GM12892 (cell line): ENCODE measurements at regions not wholly inside any gene's neighbourhood (a gene's known extent, or its start where the extent isn't known, plus 50 kb on each side); places are given as distances from the start of the nearest gene placed in this dataset.

Experiments
- POLR2A ChIP-seq: IDR thresholded peaks from 2 replicates; pipeline ENCODE4 v1.6.1; 2011; ENCODE audit warnings: low read depth, low read length, control low read depth
- POLR2AphosphoS5 ChIP-seq: IDR thresholded peaks from 2 replicates; pipeline ENCODE4 v1.6.1; 2011; ENCODE audit warnings: low read depth, low read length, control low read depth

DNA sequence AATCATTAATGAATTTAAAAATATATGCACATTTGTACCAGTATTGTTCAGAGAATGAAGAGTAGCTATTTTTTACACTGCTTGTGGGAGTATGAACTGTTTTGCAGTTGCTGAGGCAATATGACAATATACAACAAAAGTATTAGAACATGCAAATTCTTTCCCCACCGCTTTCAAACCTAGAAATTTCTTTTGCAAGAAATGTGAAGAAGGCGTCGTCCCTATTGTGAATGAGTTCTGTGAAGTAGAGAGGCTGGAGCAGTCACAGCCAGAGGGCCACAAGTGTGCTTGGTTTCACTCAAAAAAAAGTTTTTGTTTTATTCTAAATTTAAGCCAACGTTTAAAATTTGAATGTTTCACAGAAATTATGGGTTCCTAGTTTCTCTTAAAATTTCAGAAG lies 184.9 kb downstream of the ALG10B start:
- no peak for TF ChIP-seq POLR2AphosphoS5
- TF ChIP-seq POLR2A = no peak
